Mesenchymal stem cell (in vitro differentiated cells and primary cell): ENCODE measurements at regions not wholly inside any gene's neighbourhood (a gene's known extent, or its start where the extent isn't known, plus 50 kb on each side); places are given as distances from the start of the nearest gene placed in this dataset.

Source experiments
- DNase-seq: peaks from one replicate; pipeline ENCODE4 v3.0.0-alpha.2; 2013
- H2AFZ ChIP-seq: one replicate; pipeline ENCODE4 v1.6.1; 2013; ENCODE audit warnings: low read depth, mild to moderate bottlenecking, control low read depth, inconsistent platforms, low read length, moderate library complexity
- H2AK5ac ChIP-seq: 2 replicates; pipeline ENCODE4 v1.6.1; 2013; ENCODE audit warnings: low read length, moderate library complexity, mild to moderate bottlenecking, inconsistent platforms; ENCODE audit not compliant: severe bottlenecking
- H2BK120ac ChIP-seq: one replicate; pipeline ENCODE4 v1.6.1; 2013; ENCODE audit warnings: low read depth, mild to moderate bottlenecking, inconsistent platforms, low read length, moderate library complexity
- H2BK12ac ChIP-seq, 2 experiments: one replicate each; pipeline ENCODE4 v1.6.1; 2013; ENCODE audit warnings: inconsistent platforms in 2 of 2, low read length in 2 of 2, mild to moderate bottlenecking in 2 of 2, moderate library complexity in 2 of 2, control low read depth in 1 of 2
- H2BK15ac ChIP-seq: one replicate; pipeline ENCODE4 v1.6.1; 2013; ENCODE audit warnings: mild to moderate bottlenecking, low read depth, inconsistent platforms; ENCODE audit not compliant: poor library complexity, severe bottlenecking
- H2BK5ac ChIP-seq: 2 replicates; pipeline ENCODE4 v1.6.1; 2013; ENCODE audit warnings: low read depth, mild to moderate bottlenecking, low read length, control low read depth, inconsistent platforms; ENCODE audit not compliant: poor library complexity, severe bottlenecking
- H3K14ac ChIP-seq, 2 experiments: one replicate each; pipeline ENCODE4 v1.6.1; 2013; ENCODE audit warnings: inconsistent platforms in 2 of 2, low read length in 2 of 2, control low read depth in 1 of 2, mild to moderate bottlenecking in 1 of 2, moderate library complexity in 1 of 2
- H3K18ac ChIP-seq, 2 experiments: one replicate each; pipeline ENCODE4 v1.6.1; 2013; ENCODE audit warnings: inconsistent platforms in 2 of 2, low read length in 2 of 2, control low read depth in 1 of 2, low read depth in 1 of 2, mild to moderate bottlenecking in 1 of 2
- H3K23ac ChIP-seq, 2 experiments: one replicate each; pipeline ENCODE4 v1.6.1; 2013; ENCODE audit warnings: inconsistent platforms in 2 of 2, low read length in 2 of 2, mild to moderate bottlenecking in 2 of 2, moderate library complexity in 2 of 2, control low read depth in 1 of 2
- H3K27ac ChIP-seq: 2 replicates; pipeline ENCODE4 v1.5.1; 2013; ENCODE audit warnings: mild to moderate bottlenecking, moderate library complexity, low read length, control low read depth, inconsistent platforms; ENCODE audit not compliant: poor library complexity, severe bottlenecking
- H3K27me3 ChIP-seq, 2 experiments: 2 replicates each; pipeline versions ENCODE4 v1.6.1 to v1.7.0; 2013; ENCODE audit warnings: low read length in 2 of 2, mild to moderate bottlenecking in 2 of 2, moderate library complexity in 2 of 2, control low read depth in 1 of 2, inconsistent platforms in 1 of 2; ENCODE audit not compliant: control insufficient read depth in 1 of 2, insufficient read depth in 1 of 2
- H3K36me3 ChIP-seq, 2 experiments: 2 replicates each; pipeline versions ENCODE4 v1.6.1 to v1.7.0; 2013; ENCODE audit warnings: low read length in 2 of 2, control low read depth in 1 of 2, inconsistent platforms in 1 of 2, low read depth in 1 of 2, mild to moderate bottlenecking in 1 of 2; ENCODE audit not compliant: insufficient read depth in 2 of 2, control insufficient read depth in 1 of 2
- H3K4ac ChIP-seq, 2 experiments: one replicate each; pipeline ENCODE4 v1.6.1; 2013; ENCODE audit warnings: inconsistent platforms in 2 of 2, low read length in 2 of 2, mild to moderate bottlenecking in 2 of 2, moderate library complexity in 2 of 2, control low read depth in 1 of 2, low read depth in 1 of 2
- H3K4me1 ChIP-seq: 2 replicates; pipeline ENCODE4 v1.6.1; 2013; ENCODE audit warnings: low read depth, low read length, control low read depth; ENCODE audit not compliant: control insufficient read depth, insufficient read depth
- H3K4me2 ChIP-seq: 2 replicates; pipeline ENCODE4 v1.6.1; 2013; ENCODE audit warnings: low read length, mild to moderate bottlenecking, inconsistent platforms; ENCODE audit not compliant: poor library complexity, severe bottlenecking
- H3K4me3 ChIP-seq, 2 experiments: 2 replicates each; pipeline versions ENCODE4 v1.5.1 to v1.7.0; 2013; ENCODE audit warnings: low read length in 2 of 2, mild to moderate bottlenecking in 2 of 2, control low read depth in 1 of 2, low read depth in 1 of 2; ENCODE audit not compliant: insufficient read depth in 1 of 2
- H3K79me1 ChIP-seq: replicated peaks from 2 replicates; pipeline ENCODE4 v1.6.1; 2013; ENCODE audit warnings: mild to moderate bottlenecking, control low read depth, low read length, inconsistent platforms; ENCODE audit not compliant: poor library complexity, severe bottlenecking
- H3K9ac ChIP-seq: 2 replicates; pipeline ENCODE4 v1.7.0; 2013; ENCODE audit warnings: mild to moderate bottlenecking, low read length, moderate library complexity
- H3K9me3 ChIP-seq: 2 replicates; pipeline ENCODE4 v1.7.0; 2013; ENCODE audit warnings: mild to moderate bottlenecking, low read length; ENCODE audit not compliant: control insufficient read depth
- H4K8ac ChIP-seq: one replicate; pipeline ENCODE4 v1.6.1; 2013; ENCODE audit warnings: inconsistent platforms, mild to moderate bottlenecking, low read length, moderate library complexity
- H4K91ac ChIP-seq: one replicate; pipeline ENCODE4 v1.6.1; 2013; ENCODE audit warnings: mild to moderate bottlenecking, low read length, inconsistent platforms
- WGBS: methylation state at CpG from one replicate; pipeline ENCODE4 v1.1.7; 2013; ENCODE audit warnings: mixed read lengths; 5-methylcytosine and 5-hydroxymethylcytosine counted together

GRCh38 chr18:35861367-35862118 is 110.9 kb upstream of the RMP24 start:
- H2AFZ ChIP-seq: no peak overlapping the region
- no peak overlapping the region for H2BK15ac ChIP-seq
- H3K4ac ChIP-seq: no peak overlapping the region
- no peak overlapping the region for H2AK5ac ChIP-seq
- no peak overlapping the region for H2BK5ac ChIP-seq
- H4K8ac ChIP-seq: no peak overlapping the region
- peak overlapping the region; percentile 6 for H3K27ac ChIP-seq
- WGBS: 74% methylated on average over 5 of the region's 5 CpGs
- H3K23ac ChIP-seq: no peak overlapping the region
- no peak overlapping the region for H2BK12ac ChIP-seq
- no peaks in the 10 kb centered on the region for H3K36me3 ChIP-seq
- no peak overlapping the region for H3K18ac ChIP-seq
- no peak overlapping the region for H3K4me3 ChIP-seq
- H3K27me3 ChIP-seq: no peaks in the 10 kb centered on the region
- H3K4me1 ChIP-seq: peaks cover 3% of the 10 kb centered on the region
- no peak overlapping the region for H3K9ac ChIP-seq
- no peak overlapping the region for H2BK120ac ChIP-seq
- H3K9me3 ChIP-seq: no peaks in the 10 kb centered on the region
- H3K4me2 ChIP-seq: no peak overlapping the region
- no peak for DNase-seq
- H3K79me1 ChIP-seq: no peaks in the 10 kb centered on the region
- H4K91ac ChIP-seq: no peak overlapping the region
- H3K14ac ChIP-seq: no peak overlapping the region

- H3K4ac ChIP-seq: no peak overlapping the region
- no peak overlapping the region for H3K18ac ChIP-seq
- H4K8ac ChIP-seq: no peak overlapping the region
- H3K27ac ChIP-seq: peak overlapping the region; percentile 0
- no peak overlapping the region for H3K4me3 ChIP-seq
- H3K36me3 ChIP-seq: no peaks in the 10 kb centered on the region
- no peak overlapping the region for H3K9ac ChIP-seq
- WGBS: 56% methylated on average over 4 of the region's 4 CpGs
- peaks cover 3% of the 10 kb centered on the region for H3K4me1 ChIP-seq
- no peak overlapping the region for H2BK15ac ChIP-seq
- no peaks in the 10 kb centered on the region for H3K27me3 ChIP-seq
- H4K91ac ChIP-seq: no peak overlapping the region
- H3K9me3 ChIP-seq: no peaks in the 10 kb centered on the region
- H2AK5ac ChIP-seq: no peak overlapping the region
- H3K4me2 ChIP-seq: no peak overlapping the region
- H2BK5ac ChIP-seq: no peak overlapping the region
- H2BK12ac ChIP-seq: no peak overlapping the region
- no peak for DNase-seq
- no peak overlapping the region for H3K14ac ChIP-seq
- H2AFZ ChIP-seq: no peak overlapping the region
- no peak overlapping the region for H3K23ac ChIP-seq
- H3K79me1 ChIP-seq: no peaks in the 10 kb centered on the region
- no peak overlapping the region for H2BK120ac ChIP-seq
These were observed 110.3 kb upstream of the RMP24 start for GRCh38 chr18:35862119-35862640.

- no peaks in the 10 kb centered on the region for H3K36me3 ChIP-seq
- H3K9ac ChIP-seq: no peak overlapping the region
- H3K18ac ChIP-seq: no peak overlapping the region
- no peak overlapping the region for H3K14ac ChIP-seq
- no peak overlapping the region for H2BK15ac ChIP-seq
- WGBS: 86% methylated on average over 1 of the region's 1 CpG
- H2AFZ ChIP-seq: no peak overlapping the region
- no peak overlapping the region for H2BK5ac ChIP-seq
- no peak for DNase-seq
- H2BK12ac ChIP-seq: no peak overlapping the region
- H3K4me2 ChIP-seq: no peak overlapping the region
- no peak overlapping the region for H3K4me3 ChIP-seq
- no peaks in the 10 kb centered on the region for H3K9me3 ChIP-seq
- no peak overlapping the region for H2BK120ac ChIP-seq
- H3K23ac ChIP-seq: no peak overlapping the region
- H2AK5ac ChIP-seq: no peak overlapping the region
- no peak overlapping the region for H3K27ac ChIP-seq
- no peaks in the 10 kb centered on the region for H3K27me3 ChIP-seq
- no peak overlapping the region for H4K91ac ChIP-seq
- peaks cover 3% of the 10 kb centered on the region for H3K4me1 ChIP-seq
- no peak overlapping the region for H4K8ac ChIP-seq
- H3K4ac ChIP-seq: no peak overlapping the region
- no peaks in the 10 kb centered on the region for H3K79me1 ChIP-seq
These were observed 107.6 kb upstream of the RMP24 start for GRCh38 chr18:35864916-35865315.

- H3K18ac ChIP-seq: no peak overlapping the region
These were observed 103.6 kb upstream of the RMP24 start for GRCh38 chr18:35868915-35869314.

More at GRCh38 chr18:35868915-35869314, 103.6 kb upstream of the RMP24 start:
- no peaks in the 10 kb centered on the region for H3K36me3 ChIP-seq
- H3K9me3 ChIP-seq: peaks cover 4% of the 10 kb centered on the region
- H2BK15ac ChIP-seq: no peak overlapping the region
- no peak overlapping the region for H3K4me3 ChIP-seq
- H2AFZ ChIP-seq: no peak overlapping the region
- no peak overlapping the region for H2AK5ac ChIP-seq
- H4K91ac ChIP-seq: no peak overlapping the region
- no peak overlapping the region for H2BK12ac ChIP-seq
- H2BK5ac ChIP-seq: no peak overlapping the region
- no peak for DNase-seq
- H2BK120ac ChIP-seq: no peak overlapping the region
- no peak overlapping the region for H3K27ac ChIP-seq
- H3K14ac ChIP-seq: no peak overlapping the region
- H3K4ac ChIP-seq: no peak overlapping the region
- H3K4me1 ChIP-seq: no peaks in the 10 kb centered on the region
- H3K23ac ChIP-seq: no peak overlapping the region
- H4K8ac ChIP-seq: no peak overlapping the region
- no peak overlapping the region for H3K9ac ChIP-seq
- H3K4me2 ChIP-seq: no peak overlapping the region
- H3K79me1 ChIP-seq: no peaks in the 10 kb centered on the region
- peaks cover 0 to 5% of the 10 kb centered on the region in 2 experiments for H3K27me3 ChIP-seq
